K562 (cell line): ENCODE measurements at regions not wholly inside any gene's neighbourhood (a gene's known extent, or its start where the extent isn't known, plus 50 kb on each side); places are given as distances from the start of the nearest gene placed in this dataset.

ENCODE experiments used
- ATAC-seq: fragments of 200-7000 bp; cut with Tn5 transposase; 3 replicates; pipeline ENCODE4 v1.9.1; 2020; ENCODE audit warnings: moderate library complexity
- BruUV-seq: library from RNA; stranded (reverse); fragments of 400-500 nt; replicated peaks from 2 replicates; lab custom pipeline; 2021; lab: Mats Ljungman, UMichigan
- CTCF ChIA-PET: fragments of 300-600 bp; formaldehyde crosslinking; extraction: SDS; loops from one replicate; lab custom pipeline; 2021; ENCODE audit warnings: low intra/inter-chr PET ratio; lab: Yijun Ruan, JAX
- POLR2A ChIA-PET: fragments of 300-600, 350-650 bp; sonication (Branson Sonifier 250); formaldehyde crosslinking; extraction: SDS; loops from one replicate; lab custom pipeline; 2021; ENCODE audit warnings: antibody characterized with exemption, inconsistent platforms; lab: Yijun Ruan, JAX
- DNase-seq, 4 experiments: peaks; one replicate each; pipeline versions ENCODE4 v3.0.0 to v3.0.0-alpha.2; 2011 to 2018; ENCODE audit warnings: low spot score in 3 of 4, mixed read lengths in 3 of 4; ENCODE audit errors: extremely low read depth in 1 of 4
- FAIRE-seq: peaks from 2 replicates; lab custom pipeline; 2011; peaks lifted over from hg19 to GRCh38; lab: Jason Lieb, UNC
- H2AFZ ChIP-seq: 2 replicates; pipeline ENCODE4 v1.6.0; 2011; ENCODE audit warnings: low read depth, low read length, control low read depth, inconsistent platforms
- H3K27ac ChIP-seq: fragments of 200-600 bp; 3 replicates; pipeline ENCODE4 v1.8.0; 2011; ENCODE audit warnings: low read depth, mild to moderate bottlenecking, control low read depth, inconsistent platforms, low read length, moderate library complexity, mixed read lengths; ENCODE audit errors: extremely low read depth
- H3K27me3 ChIP-seq, 2 experiments: fragments of 300-600 bp in 1 of 2; 2 replicates in 1 of 2; 3 replicates in 1 of 2; pipeline versions ENCODE4 v1.6.0 to v1.8.0; 2011; ENCODE audit warnings: inconsistent platforms in 2 of 2, low read length in 2 of 2, mild to moderate bottlenecking in 1 of 2, mixed read lengths in 1 of 2, moderate library complexity in 1 of 2; ENCODE audit not compliant: control insufficient read depth in 2 of 2, insufficient read depth in 2 of 2
- H3K36me3 ChIP-seq: fragments of 300-600 bp; 3 replicates; pipeline ENCODE4 v1.8.0; 2011; ENCODE audit warnings: mild to moderate bottlenecking, low read length, inconsistent platforms; ENCODE audit not compliant: control insufficient read depth, insufficient read depth
- H3K4me1 ChIP-seq, 2 experiments: fragments of 200-600 bp in 1 of 2; replicated peaks in 1 of 2; 2 replicates in 1 of 2; 3 replicates in 1 of 2; pipeline versions ENCODE4 v1.5.1 to v1.8.0; 2011; ENCODE audit warnings: inconsistent platforms in 2 of 2, low read length in 2 of 2, mild to moderate bottlenecking in 1 of 2, mixed read lengths in 1 of 2, moderate library complexity in 1 of 2; ENCODE audit not compliant: control insufficient read depth in 2 of 2, insufficient read depth in 2 of 2
- H3K4me2 ChIP-seq: 2 replicates; pipeline ENCODE4 v1.6.1; 2011; ENCODE audit warnings: low read length, control low read depth, inconsistent platforms, mixed read lengths; ENCODE audit not compliant: insufficient read depth
- H3K4me3 ChIP-seq: fragments of 200-600 bp; sonication (generic), shearing (Covaris generic); 2 replicates; pipeline ENCODE4 v1.5.1; 2016; ENCODE audit warnings: control low read depth, inconsistent platforms
- H3K79me2 ChIP-seq: fragments of 200-600 bp; 3 replicates; pipeline ENCODE4 v1.8.0; 2011; ENCODE audit warnings: low read length, inconsistent platforms; ENCODE audit not compliant: control insufficient read depth, insufficient read depth
- H3K9ac ChIP-seq, 2 experiments: 2 replicates each; pipeline versions ENCODE4 v1.6.0 to v1.6.1; 2011; ENCODE audit warnings: low read depth in 2 of 2, low read length in 2 of 2, control low read depth in 1 of 2, inconsistent platforms in 1 of 2, mild to moderate bottlenecking in 1 of 2, mixed read lengths in 1 of 2; ENCODE audit not compliant: insufficient read depth in 1 of 2
- H3K9me1 ChIP-seq: one replicate; pipeline ENCODE4 v1.6.0; 2011; ENCODE audit warnings: inconsistent platforms, mild to moderate bottlenecking, low read length, moderate library complexity; ENCODE audit not compliant: control insufficient read depth, insufficient read depth
- H3K9me3 ChIP-seq: replicated peaks from 2 replicates; pipeline ENCODE4 v1.5.1; 2011; ENCODE audit warnings: low read depth, low read length, inconsistent platforms; ENCODE audit not compliant: control insufficient read depth, insufficient read depth
- H4K20me1 ChIP-seq: replicated peaks from 2 replicates; pipeline ENCODE4 v1.6.1; 2011; ENCODE audit warnings: low read length, inconsistent platforms, mixed read lengths; ENCODE audit not compliant: control insufficient read depth, insufficient read depth
- BCL6 ChIP-seq: fragments of 250-450 bp; sonication (Bioruptor Pico); IDR thresholded peaks from 2 replicates; pipeline ENCODE4 v1.4.0; 2020
- ELK3 ChIP-seq: fragments of 450-650 bp; formaldehyde crosslinking; IDR thresholded peaks from 2 replicates; pipeline ENCODE4 v1.4.0; 2020; ENCODE audit warnings: mild to moderate bottlenecking
- ID3 ChIP-seq, 2 experiments: fragments of 250-450 bp in 1 of 2; fragments of 450-650 bp in 1 of 2; sonication (Bioruptor Pico) in 1 of 2; IDR thresholded peaks; 2 replicates each; pipeline versions ENCODE4 v1.6.1 to v1.8.0; 2016 to 2021; ENCODE audit warnings: mild to moderate bottlenecking in 2 of 2, moderate library complexity in 2 of 2, missing compliant biosample characterization in 1 of 2, missing genetic modification characterization in 1 of 2
- RREB1 ChIP-seq: fragments of 250-450 bp; sonication (Bioruptor Pico); IDR thresholded peaks from 2 replicates; pipeline ENCODE4 v1.4.0; 2020
- TAF15 ChIP-seq: fragments of 200-400 bp; formaldehyde crosslinking; IDR thresholded peaks from 2 replicates; pipeline ENCODE4 v1.6.1; 2017; ENCODE audit warnings: mild to moderate bottlenecking, low read depth, low read length, moderate library complexity
- ZNF12 ChIP-seq: sonication (generic); formaldehyde crosslinking; IDR thresholded peaks from 2 replicates; pipeline ENCODE4 v1.4.0; 2020; ENCODE audit warnings: mild to moderate bottlenecking, missing genetic modification reagents
- ZNF444 ChIP-seq: fragments of 250-450 bp; sonication (Bioruptor Pico); IDR thresholded peaks from 2 replicates; pipeline ENCODE4 v1.4.0; 2020; ENCODE audit warnings: mild to moderate bottlenecking, moderate library complexity
- ZNF518B ChIP-seq: fragments of 250-450 bp; sonication (Bioruptor Pico); IDR thresholded peaks from 2 replicates; pipeline ENCODE4 v1.5.0; 2021; ENCODE audit warnings: mild to moderate bottlenecking, moderate library complexity
- ZNF699 ChIP-seq: fragments of 250-450 bp; sonication (Bioruptor Pico); IDR thresholded peaks from 2 replicates; pipeline ENCODE4 v1.8.0; 2021; ENCODE audit warnings: mild to moderate bottlenecking, moderate library complexity; ENCODE audit not compliant: insufficient replicate concordance
- WGBS: fragments of 100-300 bp; shearing (Covaris generic); methylation state at CpG from one replicate; pipeline ENCODE4 v1.1.6; 2016; ENCODE audit warnings: low coverage, mixed read lengths; ENCODE audit not compliant: insufficient coverage; ENCODE audit errors: missing lambda C conversion rate; 5-methylcytosine and 5-hydroxymethylcytosine counted together
- in situ Hi-C: fragments of 300-500 bp; cut with MboI; formaldehyde crosslinking; loops from 4 replicates; pipeline ENCODE4 v1.15.0; 2018; ENCODE audit warnings: inconsistent platforms, mixed read lengths
- intact Hi-C: fragments of 100-400 bp; cut with micrococcal nuclease; formaldehyde crosslinking; loops from 2 replicates; pipeline ENCODE4 v1.14.2; 2022

GRCh38 chr5:125865166-125865815, 557.9 kb upstream of the GRAMD2B start:
- intact Hi-C loops (no loop called here), in situ Hi-C loops (no loop called here)
- BruUV-seq = no TSS peak
- Histone ChIP-seq H3K27me3 (no peaks in the 10 kb centered on the region), H3K4me1 (no peaks in the 10 kb centered on the region), H4K20me1 (no peaks in the 10 kb centered on the region), H3K27ac (no peak overlapping the region), H3K9me1 (no peaks in the 10 kb centered on the region), H3K36me3 (no peaks in the 10 kb centered on the region), H3K4me2 (no peak overlapping the region), H3K79me2 (no peaks in the 10 kb centered on the region), H3K9me3 (no peaks in the 10 kb centered on the region), H3K4me3 (no peak overlapping the region), H2AFZ (no peak overlapping the region), H3K9ac (no peak overlapping the region)
- ChIA-PET POLR2A (no interaction called here), CTCF (no interaction called here)
- DNase-seq = no peak
- 0% methylated on average over 4 of the region's 4 CpGs for WGBS
- FAIRE-seq = no peak
- ATAC-seq = no peak
- TF ChIP-seq ZNF699 (CRISPR knock-in tag) (no peak), ZNF444 (CRISPR knock-in tag) (no peak), ELK3 (CRISPR knock-in tag) (no peak), ID3 (CRISPR knock-in tag; IDR thresholded peaks at IDR 0.05) (no peak), ID3 (tag; IDR thresholded peaks at IDR 0.05) (no peak), RREB1 (CRISPR knock-in tag) (no peak), ZNF12 (CRISPR knock-in tag) (no peak), TAF15 (no peak), ZNF518B (no peak), BCL6 (no peak)
